Stimulated activated memory B cell treated with anti-CD40 and anti-IgM and Interleukin-4, amounts not matched to agents 10 μg/mL and 1 μg/mL and 100 μg/mL, for 72 hours (primary cell): ENCODE measurements at regions not wholly inside any gene's neighbourhood (a gene's known extent, or its start where the extent isn't known, plus 50 kb on each side); places are given as distances from the start of the nearest gene placed in this dataset.
"Not testable (repeated sequence)": the region's sequence is repeated elsewhere in the genome, so short reads cannot be mapped to it uniquely, and the experiment has no call there.

Source experiments
- ATAC-seq: fragments of 150-1000 bp; cut with Tn5 transposase; 2 replicates; pipeline ENCODE4 v1.10.0; 2021
- H3K27ac Mint-ChIP-seq: one replicate; pipeline ENCODE4 v1.8.0; 2022; ENCODE audit warnings: mild to moderate bottlenecking, mixed read lengths
- H3K27me3 Mint-ChIP-seq: one replicate; pipeline ENCODE4 v1.8.0; 2022; ENCODE audit warnings: mixed read lengths
- H3K36me3 Mint-ChIP-seq: one replicate; pipeline ENCODE4 v1.8.0; 2022; ENCODE audit warnings: mixed read lengths
- H3K4me1 Mint-ChIP-seq: one replicate; pipeline ENCODE4 v1.8.0; 2022; ENCODE audit warnings: mixed read lengths
- H3K4me3 Mint-ChIP-seq: one replicate; pipeline ENCODE4 v1.8.0; 2022; ENCODE audit warnings: mild to moderate bottlenecking, moderate library complexity, mixed read lengths
- H3K9me3 Mint-ChIP-seq: one replicate; pipeline ENCODE4 v1.8.0; 2022; ENCODE audit warnings: mixed read lengths

DNA sequence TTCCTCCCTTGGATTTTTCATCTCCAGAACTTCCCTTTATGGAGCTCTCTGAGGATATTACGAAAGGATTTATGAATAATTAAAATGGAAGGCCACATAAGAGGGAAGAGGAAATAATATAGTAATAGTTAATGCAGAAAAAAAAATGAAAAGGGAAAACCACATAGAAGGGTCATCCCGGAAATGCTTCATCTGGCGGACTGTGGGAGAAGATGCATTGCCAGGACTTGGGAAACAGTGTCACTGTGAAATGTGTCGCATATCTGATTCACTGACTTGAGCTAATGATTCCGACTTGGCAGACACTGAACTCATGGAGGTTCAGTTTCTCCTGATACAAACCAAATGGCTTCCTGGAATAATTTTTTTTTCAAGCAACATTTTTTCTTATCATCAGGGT lies 129.9 kb upstream of the RMP24 start:
- H3K27me3 Mint-ChIP-seq, result no peaks in the 10 kb centered on the region
- H3K4me1 Mint-ChIP-seq, result no peaks in the 10 kb centered on the region
- no peak for ATAC-seq
- H3K27ac Mint-ChIP-seq, result no peak overlapping the region
- no peak overlapping the region for H3K4me3 Mint-ChIP-seq
- peaks cover 7% of the 10 kb centered on the region for H3K36me3 Mint-ChIP-seq
- H3K9me3 Mint-ChIP-seq, result peaks cover 18% of the 10 kb centered on the region

DNA sequence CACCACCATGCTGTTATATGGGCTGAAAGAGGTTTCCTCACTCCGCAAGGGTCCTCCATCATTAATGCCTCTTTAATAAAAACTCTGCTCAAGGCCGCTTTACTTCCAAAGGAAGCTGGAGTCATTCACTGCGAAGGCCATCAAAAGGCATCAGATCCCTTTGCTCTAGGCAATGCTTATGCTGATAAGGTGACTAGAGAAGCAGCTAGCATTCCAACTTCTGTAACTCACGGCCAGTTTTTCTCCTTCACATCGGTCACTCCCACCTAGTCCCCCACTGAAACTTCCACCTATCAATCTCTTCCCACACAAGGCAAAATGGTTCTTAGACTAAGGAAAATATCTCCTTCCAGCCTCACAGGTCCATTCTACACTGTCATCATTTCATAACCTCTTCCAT lies 124.2 kb upstream of the RMP24 start:
- not testable (repeated sequence) for H3K9me3 Mint-ChIP-seq, H3K4me3 Mint-ChIP-seq, H3K27ac Mint-ChIP-seq, H3K36me3 Mint-ChIP-seq, H3K4me1 Mint-ChIP-seq, ATAC-seq, H3K27me3 Mint-ChIP-seq

- not testable (repeated sequence) for H3K27me3 Mint-ChIP-seq, ATAC-seq, H3K9me3 Mint-ChIP-seq
Observed at GRCh38 chr18:35849241-35849640, 123.2 kb upstream of the RMP24 start.

DNA sequence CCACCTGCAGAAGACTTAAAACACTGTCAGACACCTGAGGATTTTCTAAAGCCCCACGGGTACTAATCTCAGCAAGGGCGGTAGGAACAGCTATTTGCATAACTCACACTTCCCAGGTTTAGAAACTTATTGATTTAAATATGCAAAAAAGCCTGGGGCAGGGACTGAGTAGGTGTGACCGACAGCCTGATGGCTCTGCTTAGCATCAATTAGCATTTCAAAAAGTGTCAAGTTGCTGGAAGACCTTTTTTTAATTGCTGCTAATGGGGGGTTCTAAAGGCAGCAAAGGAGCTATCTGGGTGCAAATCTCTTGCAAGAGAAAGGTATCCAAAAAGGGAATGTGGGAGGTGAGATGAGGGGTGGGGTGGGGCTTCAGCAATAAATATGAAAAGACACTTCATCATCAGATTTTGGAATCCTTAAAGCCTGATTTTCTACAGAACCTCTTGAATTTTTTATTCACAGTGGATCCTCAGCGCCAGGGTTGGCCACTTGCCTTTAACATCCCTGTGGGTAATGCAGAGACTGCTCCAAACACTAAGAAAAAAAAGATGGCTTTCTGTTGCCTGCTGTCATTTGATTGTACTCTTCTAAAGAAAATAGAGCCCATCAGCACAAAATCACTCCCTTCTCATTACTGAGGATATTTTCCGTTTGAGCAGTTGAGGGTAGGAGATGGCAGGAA lies 121.1 kb upstream of the RMP24 start:
- Mint-ChIP-seq H3K9me3 (peaks cover 8% of the 10 kb centered on the region), H3K27ac (no peak overlapping the region), H3K36me3 (no peaks in the 10 kb centered on the region), H3K27me3 (peaks cover 16% of the 10 kb centered on the region), H3K4me1 (no peaks in the 10 kb centered on the region), H3K4me3 (no peak overlapping the region)
- no peak for ATAC-seq

More at GRCh38 chr18:35849241-35849640, 123.2 kb upstream of the RMP24 start:
- H3K36me3 Mint-ChIP-seq, H3K4me1 Mint-ChIP-seq, H3K4me3 Mint-ChIP-seq, H3K27ac Mint-ChIP-seq: not testable (repeated sequence)

DNA sequence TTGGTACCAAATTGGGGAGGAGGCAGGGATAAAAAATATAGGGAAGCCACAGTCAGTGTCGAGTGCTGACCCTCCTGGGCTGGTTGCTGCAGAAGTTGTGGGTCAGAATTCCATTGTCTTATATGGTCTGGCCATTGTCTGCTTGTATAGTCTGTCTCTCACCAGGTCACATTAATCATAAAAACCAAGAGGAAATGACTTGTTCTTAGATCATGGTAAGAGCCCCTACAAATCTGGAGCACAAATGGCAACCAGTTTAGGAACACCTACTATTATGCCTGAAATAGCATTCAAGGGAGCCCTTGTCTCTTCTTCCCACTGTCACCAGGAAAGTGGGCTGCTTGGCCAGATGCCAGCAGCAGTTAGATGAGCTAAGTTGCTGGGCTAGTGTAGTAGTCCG lies 119.7 kb upstream of the RMP24 start:
- no peak for ATAC-seq
- Mint-ChIP-seq H3K4me1 (no peaks in the 10 kb centered on the region), H3K4me3 (no peak overlapping the region), H3K27me3 (peaks cover 19% of the 10 kb centered on the region), H3K9me3 (peaks cover 9% of the 10 kb centered on the region), H3K27ac (no peak overlapping the region), H3K36me3 (no peaks in the 10 kb centered on the region)

DNA sequence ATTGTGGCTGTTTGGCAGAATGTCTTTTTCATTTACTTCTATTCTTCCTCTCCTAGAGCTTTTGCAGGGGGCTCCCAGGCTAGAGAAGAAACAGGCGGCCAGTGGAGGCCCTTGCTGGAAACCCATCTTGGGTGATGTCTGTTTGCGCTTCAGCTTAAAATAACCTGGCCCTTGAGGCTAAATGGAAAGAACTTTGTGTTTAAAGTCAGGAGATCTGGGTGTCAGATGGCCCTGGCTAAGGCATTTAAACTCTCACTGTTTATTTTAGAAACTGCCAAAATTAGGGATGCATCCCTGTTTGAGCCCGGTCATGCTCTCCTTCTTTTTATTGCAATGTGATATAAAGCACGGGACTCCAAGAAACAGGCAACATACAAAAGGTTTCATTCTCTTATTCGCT lies 118.4 kb upstream of the RMP24 start:
- no peak overlapping the region for H3K27ac Mint-ChIP-seq
- no peaks in the 10 kb centered on the region for H3K4me1 Mint-ChIP-seq
- peaks cover 9% of the 10 kb centered on the region for H3K9me3 Mint-ChIP-seq
- ATAC-seq, result no peak
- peaks cover 19% of the 10 kb centered on the region for H3K27me3 Mint-ChIP-seq
- H3K4me3 Mint-ChIP-seq, result no peak overlapping the region
- no peaks in the 10 kb centered on the region for H3K36me3 Mint-ChIP-seq

GRCh38 chr18:35856178-35856577 lies 116.3 kb upstream of the RMP24 start:
- Mint-ChIP-seq H3K9me3 (peaks cover 9% of the 10 kb centered on the region), H3K36me3 (no peaks in the 10 kb centered on the region), H3K4me3 (no peak overlapping the region), H3K4me1 (no peaks in the 10 kb centered on the region), H3K27me3 (peaks cover 19% of the 10 kb centered on the region), H3K27ac (no peak overlapping the region)
- ATAC-seq, result no peak

GRCh38 chr18:35856721-35857120 lies 115.8 kb upstream of the RMP24 start:
- not testable (repeated sequence) for H3K9me3 Mint-ChIP-seq

GRCh38 chr18:35857581-35857980 lies 114.9 kb upstream of the RMP24 start:
- not testable (repeated sequence) for H3K27ac Mint-ChIP-seq, H3K9me3 Mint-ChIP-seq, H3K4me3 Mint-ChIP-seq, H3K4me1 Mint-ChIP-seq, H3K36me3 Mint-ChIP-seq, ATAC-seq
- peaks cover 14% of the 10 kb centered on the region for H3K27me3 Mint-ChIP-seq

More at GRCh38 chr18:35856721-35857120, 115.8 kb upstream of the RMP24 start:
- not testable (repeated sequence) for H3K4me3 Mint-ChIP-seq, ATAC-seq, H3K36me3 Mint-ChIP-seq, H3K4me1 Mint-ChIP-seq, H3K27ac Mint-ChIP-seq
- peaks cover 19% of the 10 kb centered on the region for H3K27me3 Mint-ChIP-seq

- H3K4me1 Mint-ChIP-seq, result peaks cover 5% of the 10 kb centered on the region
- H3K27ac Mint-ChIP-seq, result peak overlapping the region; percentile 9
- peaks cover under 1% of the 10 kb centered on the region for H3K9me3 Mint-ChIP-seq
- H3K4me3 Mint-ChIP-seq, result no peak overlapping the region
- peak; percentile 67 for ATAC-seq
- no peaks in the 10 kb centered on the region for H3K36me3 Mint-ChIP-seq
- peaks cover 2% of the 10 kb centered on the region for H3K27me3 Mint-ChIP-seq
Observed at GRCh38 chr18:35861367-35862118, 110.9 kb upstream of the RMP24 start.

- H3K27ac Mint-ChIP-seq, result peak overlapping the region; percentile 9
- ATAC-seq, result peak; percentile 43
- H3K36me3 Mint-ChIP-seq, result no peaks in the 10 kb centered on the region
- H3K27me3 Mint-ChIP-seq, result no peaks in the 10 kb centered on the region
- peaks cover 5% of the 10 kb centered on the region for H3K4me1 Mint-ChIP-seq
- no peaks in the 10 kb centered on the region for H3K9me3 Mint-ChIP-seq
- H3K4me3 Mint-ChIP-seq, result no peak overlapping the region
Observed at GRCh38 chr18:35862119-35862640, 110.3 kb upstream of the RMP24 start.

- no peak overlapping the region for H3K27ac Mint-ChIP-seq
- H3K27me3 Mint-ChIP-seq, result no peaks in the 10 kb centered on the region
- H3K36me3 Mint-ChIP-seq, result no peaks in the 10 kb centered on the region
- H3K4me1 Mint-ChIP-seq, result peaks cover 5% of the 10 kb centered on the region
- no peak overlapping the region for H3K4me3 Mint-ChIP-seq
- no peak for ATAC-seq
- H3K9me3 Mint-ChIP-seq, result no peaks in the 10 kb centered on the region
Observed at GRCh38 chr18:35864916-35865315, 107.6 kb upstream of the RMP24 start.

- H3K36me3 Mint-ChIP-seq, result no peaks in the 10 kb centered on the region
- ATAC-seq, result no peak
- no peak overlapping the region for H3K27ac Mint-ChIP-seq
- H3K4me3 Mint-ChIP-seq, result no peak overlapping the region
- H3K9me3 Mint-ChIP-seq, result no peaks in the 10 kb centered on the region
- peaks cover 12% of the 10 kb centered on the region for H3K27me3 Mint-ChIP-seq
- no peaks in the 10 kb centered on the region for H3K4me1 Mint-ChIP-seq
Observed at GRCh38 chr18:35868915-35869314, 103.6 kb upstream of the RMP24 start.

DNA sequence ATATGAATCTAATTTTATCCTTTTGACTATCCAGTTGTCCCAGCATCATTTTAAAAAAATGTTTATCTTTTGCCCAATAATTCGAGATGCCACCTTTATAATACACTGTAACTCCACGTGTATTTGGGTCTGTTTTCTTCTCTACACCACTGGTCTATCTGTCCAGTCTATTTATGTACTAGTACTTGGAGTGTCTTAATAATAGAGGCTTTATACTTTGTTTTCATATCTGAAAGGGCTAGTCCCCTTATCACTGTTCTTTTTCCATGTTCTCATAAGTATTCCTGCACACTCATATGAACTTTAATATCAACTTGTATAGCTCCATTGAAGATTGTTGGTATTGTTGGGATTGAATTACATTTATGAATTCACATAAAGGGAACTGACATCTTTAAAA lies 101.1 kb upstream of the RMP24 start:
- Mint-ChIP-seq H3K4me1 (no peaks in the 10 kb centered on the region), H3K36me3 (no peaks in the 10 kb centered on the region), H3K27ac (no peak overlapping the region), H3K27me3 (peaks cover 12% of the 10 kb centered on the region), H3K9me3 (no peaks in the 10 kb centered on the region), H3K4me3 (no peak overlapping the region)
- ATAC-seq, result no peak

DNA sequence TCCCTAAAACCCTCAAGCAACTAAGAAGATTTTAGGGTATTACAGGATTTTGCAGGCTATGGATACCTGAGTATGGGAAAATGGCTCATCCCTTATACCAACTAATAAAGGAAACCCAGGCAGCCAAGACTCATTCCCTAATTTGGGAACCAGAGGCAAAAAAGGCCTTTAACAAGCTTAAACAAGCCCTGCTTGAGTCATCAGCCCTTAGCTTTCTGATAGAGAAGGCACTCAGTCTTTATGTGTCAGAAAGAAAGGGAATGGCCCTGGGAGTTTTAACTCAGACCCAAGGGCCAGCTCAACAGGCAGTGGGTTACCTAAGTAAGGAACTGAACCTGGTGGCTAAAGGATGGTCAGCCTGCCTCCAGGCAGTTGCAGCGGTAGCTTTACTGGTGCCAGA lies 96.9 kb upstream of the RMP24 start:
- H3K27me3 Mint-ChIP-seq, result peaks cover 10% of the 10 kb centered on the region
- no peaks in the 10 kb centered on the region for H3K9me3 Mint-ChIP-seq
- no peak for ATAC-seq
- no peak overlapping the region for H3K27ac Mint-ChIP-seq
- H3K36me3 Mint-ChIP-seq, result no peaks in the 10 kb centered on the region
- no peaks in the 10 kb centered on the region for H3K4me1 Mint-ChIP-seq
- no peak overlapping the region for H3K4me3 Mint-ChIP-seq

- Mint-ChIP-seq H3K4me1 (no peaks in the 10 kb centered on the region), H3K27me3 (peaks cover 4% of the 10 kb centered on the region), H3K36me3 (no peaks in the 10 kb centered on the region), H3K27ac (no peak overlapping the region), H3K9me3 (no peaks in the 10 kb centered on the region), H3K4me3 (no peak overlapping the region)
- no peak for ATAC-seq
Observed at GRCh38 chr18:35876243-35876642, 96.2 kb upstream of the RMP24 start.
